Gastrocnemius medialis (tissue), 4 donors: ENCODE measurements at regions not wholly inside any gene's neighbourhood (a gene's known extent, or its start where the extent isn't known, plus 50 kb on each side); places are given as distances from the start of the nearest gene placed in this dataset.

Experiments
- CTCF ChIP-seq, 5 experiments: fragments of 450-650 bp in 3 of 5; fragments of 200-600 bp in 2 of 5; sonication (generic) in 2 of 5; IDR thresholded peaks in 4 of 5; conservative IDR thresholded peaks in 1 of 5; 1 replicate in 4 of 5; 2 replicates in 1 of 5; pipeline ENCODE4 v1.5.1; 2016 to 2019; ENCODE audit warnings: antibody characterized with exemption in 5 of 5, mild to moderate bottlenecking in 3 of 5, moderate library complexity in 3 of 5
- POLR2A ChIP-seq, 2 donors: fragments of 450-650 bp; IDR thresholded peaks; one replicate each; pipeline ENCODE4 v1.6.1; 2017; ENCODE audit warnings: antibody characterized with exemption in 2 of 2, mild to moderate bottlenecking in 2 of 2, moderate library complexity in 2 of 2

GRCh38 chr2:180728928-180729559 lies 251.4 kb upstream of the UBE2E3 start:
- TF ChIP-seq POLR2A (IDR thresholded peaks at IDR 0.05), result no peak
- no peak for TF ChIP-seq CTCF (IDR thresholded peaks at IDR 0.05 in 4 of 5, conservative IDR thresholded peaks at IDR 0.05 in 1 of 5)
